GM23338 (cell line): ENCODE measurements at regions not wholly inside any gene's neighbourhood (a gene's known extent, or its start where the extent isn't known, plus 50 kb on each side); places are given as distances from the start of the nearest gene placed in this dataset.

Experiments
- ATAC-seq: fragments of 200-7000 bp; cut with Tn5 transposase; 3 replicates; pipeline ENCODE4 v1.9.1; 2020
- DNase-seq: peaks from one replicate; pipeline ENCODE4 v3.0.0-alpha.2; 2015; ENCODE audit warnings: low spot score
- H2AFZ ChIP-seq: fragments of 200-600 bp; sonication (generic); 2 replicates; pipeline ENCODE4 v1.8.0; 2016; ENCODE audit warnings: antibody characterized with exemption, mild to moderate bottlenecking, moderate library complexity
- H3F3A ChIP-seq: fragments of 200-600 bp; sonication (generic); replicated peaks from 2 replicates; pipeline ENCODE4 v1.8.0; 2017; ENCODE audit warnings: antibody characterized with exemption, mixed run types, low read depth
- H3K27ac ChIP-seq: fragments of 200-600 bp; sonication (generic); 2 replicates; pipeline ENCODE4 v1.6.1; 2016; ENCODE audit warnings: low read depth
- H3K27me3 ChIP-seq: fragments of 200-600 bp; sonication (generic); 2 replicates; pipeline ENCODE4 v1.8.0; 2016; ENCODE audit warnings: mild to moderate bottlenecking, mixed run types, moderate library complexity; ENCODE audit not compliant: insufficient read depth
- H3K36me3 ChIP-seq: fragments of 200-600 bp; sonication (generic); 2 replicates; pipeline ENCODE4 v1.8.0; 2016; ENCODE audit warnings: mild to moderate bottlenecking; ENCODE audit not compliant: insufficient read depth
- H3K4me1 ChIP-seq: fragments of 200-600 bp; sonication (generic); 2 replicates; pipeline ENCODE4 v1.8.0; 2016; ENCODE audit warnings: mild to moderate bottlenecking, moderate library complexity; ENCODE audit not compliant: insufficient read depth
- H3K4me2 ChIP-seq: fragments of 200-600 bp; sonication (generic); 2 replicates; pipeline ENCODE4 v1.7.1; 2017; ENCODE audit warnings: mixed run types
- H3K4me3 ChIP-seq: fragments of 200-600 bp; sonication (generic); 2 replicates; pipeline ENCODE4 v1.6.1; 2016; ENCODE audit warnings: mixed run types
- H3K79me2 ChIP-seq: fragments of 200-600 bp; sonication (generic); replicated peaks from 2 replicates; pipeline ENCODE4 v1.8.0; 2017; ENCODE audit warnings: mild to moderate bottlenecking; ENCODE audit not compliant: insufficient read depth
- H3K9me2 ChIP-seq: fragments of 200-600 bp; sonication (generic); 2 replicates; pipeline ENCODE4 v1.8.0; 2017; ENCODE audit not compliant: insufficient read depth
- H4K20me1 ChIP-seq: fragments of 200-600 bp; sonication (generic); replicated peaks from 2 replicates; pipeline ENCODE4 v1.8.0; 2017; ENCODE audit warnings: mild to moderate bottlenecking; ENCODE audit not compliant: insufficient read depth
- H3K27ac Mint-ChIP-seq: 2 replicates; pipeline ENCODE4 v1.8.0; 2020; ENCODE audit warnings: inconsistent platforms, mild to moderate bottlenecking, moderate library complexity, mixed read lengths
- H3K27me3 Mint-ChIP-seq: 3 replicates; pipeline ENCODE4 v1.8.0; 2022; ENCODE audit warnings: low read depth, mild to moderate bottlenecking, moderate library complexity, mixed read lengths, inconsistent platforms; ENCODE audit not compliant: insufficient read depth, poor library complexity
- H3K36me3 Mint-ChIP-seq: 3 replicates; pipeline ENCODE4 v1.8.0; 2021; ENCODE audit warnings: low read depth, mild to moderate bottlenecking, inconsistent platforms, moderate library complexity, mixed read lengths
- H3K4me1 Mint-ChIP-seq: 3 replicates; pipeline ENCODE4 v1.8.0; 2020; ENCODE audit warnings: mild to moderate bottlenecking, inconsistent platforms, mixed read lengths
- H3K4me3 Mint-ChIP-seq: 3 replicates; pipeline ENCODE4 v1.8.0; 2021; ENCODE audit warnings: moderate library complexity, mild to moderate bottlenecking, inconsistent platforms, mixed read lengths
- H3K9me3 Mint-ChIP-seq: 3 replicates; pipeline ENCODE4 v1.8.0; 2020; ENCODE audit warnings: moderate library complexity, mild to moderate bottlenecking, inconsistent platforms, mixed read lengths
- CREB1 ChIP-seq: fragments of 250-450 bp; sonication (Bioruptor Pico); IDR thresholded peaks from 2 replicates; pipeline ENCODE4 v1.5.0; 2020; ENCODE audit warnings: low read depth, mild to moderate bottlenecking, moderate library complexity
- CTCF ChIP-seq, 2 experiments: fragments of 200-600 bp in 1 of 2; sonication (generic) in 1 of 2; conservative IDR thresholded peaks; 2 replicates each; pipeline versions ENCODE4 v1.5.1 to v1.6.1; 2016 to 2017; ENCODE audit warnings: antibody characterized with exemption in 2 of 2, low read depth in 2 of 2, mild to moderate bottlenecking in 2 of 2, moderate library complexity in 1 of 2
- ETS1 ChIP-seq: IDR thresholded peaks from 2 replicates; pipeline ENCODE4 v1.6.1; 2016; ENCODE audit warnings: antibody characterized with exemption
- EZH2 ChIP-seq: fragments of 200-600 bp; sonication (generic); IDR thresholded peaks from one replicate; pipeline ENCODE4 v1.8.0; 2017; ENCODE audit warnings: antibody characterized with exemption, mild to moderate bottlenecking, low read depth; ENCODE audit not compliant: unreplicated experiment
- EZH2phosphoT487 ChIP-seq: fragments of 200-600 bp; sonication (generic); IDR thresholded peaks from one replicate; pipeline ENCODE4 v1.8.1; 2018; ENCODE audit warnings: antibody characterized with exemption; ENCODE audit not compliant: unreplicated experiment
- JUNB ChIP-seq: IDR thresholded peaks from one replicate; pipeline ENCODE4 v1.6.1; 2016; ENCODE audit warnings: antibody characterized with exemption; ENCODE audit not compliant: unreplicated experiment
- NANOG ChIP-seq: IDR thresholded peaks from 2 replicates; pipeline ENCODE4 v1.6.1; 2016; ENCODE audit warnings: antibody characterized with exemption, borderline replicate concordance
- POLR2AphosphoS5 ChIP-seq: IDR thresholded peaks from 2 replicates; pipeline ENCODE4 v1.6.1; 2016; ENCODE audit warnings: antibody characterized with exemption, low read depth
- REST ChIP-seq: IDR thresholded peaks from one replicate; pipeline ENCODE4 v1.6.1; 2018; ENCODE audit warnings: antibody characterized with exemption; ENCODE audit not compliant: unreplicated experiment
- STAT1 ChIP-seq: IDR thresholded peaks from one replicate; pipeline ENCODE4 v1.6.1; 2016; ENCODE audit warnings: antibody characterized with exemption; ENCODE audit not compliant: unreplicated experiment
- ZNF114 ChIP-seq: fragments of 250-450 bp; sonication (Bioruptor Pico); IDR thresholded peaks from 2 replicates; pipeline ENCODE4 v1.5.0; 2020; ENCODE audit warnings: mild to moderate bottlenecking, moderate library complexity
- ZNF331 ChIP-seq: fragments of 250-450 bp; sonication (Bioruptor Pico); IDR thresholded peaks from 2 replicates; pipeline ENCODE4 v1.5.0; 2020; ENCODE audit warnings: low read depth, mild to moderate bottlenecking, moderate library complexity
- ZNF462 ChIP-seq: fragments of 250-450 bp; sonication (Bioruptor Pico); IDR thresholded peaks from 2 replicates; pipeline ENCODE4 v1.5.0; 2020; ENCODE audit warnings: mild to moderate bottlenecking, moderate library complexity

GRCh38 chr5:173534031-173534430 is 82.4 kb downstream of the BOD1 start:
- Mint-ChIP-seq H3K4me3 (no peak overlapping the region), H3K4me1 (peaks cover 5% of the 10 kb centered on the region), H3K36me3 (no peaks in the 10 kb centered on the region), H3K27me3 (peaks cover 8% of the 10 kb centered on the region), H3K9me3 (no peaks in the 10 kb centered on the region; the same call in 2 of the 3 replicates), H3K27ac (no peak overlapping the region)
- Histone ChIP-seq H3K9me2 (0 out of 2 replicates have a peak, but pooled peaks cover 3% of the 10 kb centered on the region), H3K27ac (no peak overlapping the region), H2AFZ (0 out of 2 replicates have a peak overlapping the region, but pooled peaks have one; percentile 59), H3F3A (no peaks in the 10 kb centered on the region), H3K27me3 (no peaks in the 10 kb centered on the region), H3K36me3 (no peaks in the 10 kb centered on the region), H4K20me1 (no peaks in the 10 kb centered on the region), H3K79me2 (no peaks in the 10 kb centered on the region), H3K4me3 (no peak overlapping the region), H3K4me1 (no peaks in the 10 kb centered on the region), H3K4me2 (no peak overlapping the region)
- TF ChIP-seq STAT1 = no peak
- no peak for TF ChIP-seq CTCF (conservative IDR thresholded peaks at IDR 0.05; ENCODE audit: low read depth in 2 of 2)
- no peak for TF ChIP-seq EZH2
- TF ChIP-seq JUNB = no peak
- no peak for TF ChIP-seq CREB1 (CRISPR knock-in tag)
- TF ChIP-seq ZNF114 (CRISPR knock-in tag) = no peak
- TF ChIP-seq EZH2phosphoT487 = no peak
- TF ChIP-seq ETS1 = no peak
- TF ChIP-seq ZNF331 (CRISPR knock-in tag) = no peak
- no peak for TF ChIP-seq NANOG
- no peak for TF ChIP-seq ZNF462 (CRISPR knock-in tag)
- TF ChIP-seq REST = no peak
- no peak for TF ChIP-seq POLR2AphosphoS5
- ATAC-seq (no peak), DNase-seq (no peak)
